ENCODE measurements at regions not wholly inside any gene's neighbourhood (a gene's known extent, or its start where the extent isn't known, plus 50 kb on each side); places are given as distances from the start of the nearest gene placed in this dataset.

DNA sequence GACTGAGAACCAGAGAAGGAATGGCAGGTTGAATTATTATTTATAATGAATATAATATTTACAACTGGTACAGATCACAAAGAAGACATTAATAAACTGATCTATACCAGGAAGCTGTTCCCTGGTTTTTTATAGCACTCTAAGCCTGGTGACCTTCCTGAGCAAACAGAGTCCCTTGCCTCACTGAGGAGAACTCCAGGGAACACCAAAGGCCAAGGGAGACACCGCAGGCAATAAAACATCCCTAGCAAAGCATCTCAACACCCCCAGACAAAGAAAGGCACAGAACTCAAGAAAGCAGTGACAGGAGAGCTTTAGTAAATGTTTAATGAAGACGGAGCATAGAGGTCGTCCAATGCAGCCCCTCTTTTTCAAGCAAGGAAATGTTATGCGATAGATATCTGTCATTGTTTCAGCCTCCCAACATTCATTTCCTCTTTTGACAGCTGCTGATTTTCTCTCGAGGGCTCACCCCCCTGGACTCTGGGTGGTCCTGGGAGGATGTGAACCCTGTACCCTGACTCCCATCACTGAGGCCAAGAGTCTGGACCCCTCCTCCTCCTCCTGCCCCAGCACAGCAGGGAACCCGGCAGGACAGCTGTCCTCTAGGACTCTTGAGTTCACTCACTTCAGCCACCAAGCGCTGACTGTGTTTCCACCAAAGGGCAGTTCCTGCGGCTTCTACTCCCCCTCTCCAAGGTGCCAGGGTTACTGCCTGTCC is 342.5 kb upstream of the GATB start:
- no peaks in the 10 kb centered on the region for H3K9me2 ChIP-seq (replicated peaks; ENCODE audit: low read length)
- no peak overlapping the region for H2AFZ ChIP-seq (ENCODE audit: low read length)
- no peak overlapping the region for H3K4me3 ChIP-seq (ENCODE audit: low read length)
- H3K9ac ChIP-seq (ENCODE audit: low read length) = no peak overlapping the region
- BruUV-seq (replicated peaks) = no TSS peak
- no peaks in the 10 kb centered on the region for H3K27me3 ChIP-seq (ENCODE audit: low read length)
- peak overlapping the region; percentile 87 for H3K27ac ChIP-seq (ENCODE audit: low read length)
- intact Hi-C loops (cut with micrococcal nuclease) = loop anchor here (10.0 kb wide), 2 partner anchors 179 to 251 kb away; no protein-coding TSS in a partner anchor
- peaks cover 66% of the 10 kb centered on the region for H3K4me1 ChIP-seq (ENCODE audit: insufficient read depth, low read length)
- POLR2A ChIA-PET (ENCODE audit: unreplicated experiment) = no interaction called here
- ATAC-seq = no peak
- no peaks in the 10 kb centered on the region for H4K20me1 ChIP-seq (ENCODE audit: low read length)
- no peaks in the 10 kb centered on the region for H3K9me3 ChIP-seq (ENCODE audit: low read length)
- no peak for DNase-seq
- H3K79me2 ChIP-seq (ENCODE audit: low read length) = no peaks in the 10 kb centered on the region
- peaks cover 10% of the 10 kb centered on the region for H3F3A ChIP-seq (ENCODE audit: low read length, unreplicated experiment)
- CTCF ChIA-PET = no interaction called here
- TF ChIP-seq, protein P1, sequence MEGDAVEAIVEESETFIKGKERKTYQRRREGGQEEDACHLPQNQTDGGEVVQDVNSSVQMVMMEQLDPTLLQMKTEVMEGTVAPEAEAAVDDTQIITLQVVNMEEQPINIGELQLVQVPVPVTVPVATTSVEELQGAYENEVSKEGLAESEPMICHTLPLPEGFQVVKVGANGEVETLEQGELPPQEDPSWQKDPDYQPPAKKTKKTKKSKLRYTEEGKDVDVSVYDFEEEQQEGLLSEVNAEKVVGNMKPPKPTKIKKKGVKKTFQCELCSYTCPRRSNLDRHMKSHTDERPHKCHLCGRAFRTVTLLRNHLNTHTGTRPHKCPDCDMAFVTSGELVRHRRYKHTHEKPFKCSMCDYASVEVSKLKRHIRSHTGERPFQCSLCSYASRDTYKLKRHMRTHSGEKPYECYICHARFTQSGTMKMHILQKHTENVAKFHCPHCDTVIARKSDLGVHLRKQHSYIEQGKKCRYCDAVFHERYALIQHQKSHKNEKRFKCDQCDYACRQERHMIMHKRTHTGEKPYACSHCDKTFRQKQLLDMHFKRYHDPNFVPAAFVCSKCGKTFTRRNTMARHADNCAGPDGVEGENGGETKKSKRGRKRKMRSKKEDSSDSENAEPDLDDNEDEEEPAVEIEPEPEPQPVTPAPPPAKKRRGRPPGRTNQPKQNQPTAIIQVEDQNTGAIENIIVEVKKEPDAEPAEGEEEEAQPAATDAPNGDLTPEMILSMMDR (conservative IDR thresholded peaks at IDR 0.05; ENCODE audit: low read depth, low read length) = no peak
- TF ChIP-seq EZH2 (IDR thresholded peaks at IDR 0.05; ENCODE audit: low read length, unreplicated experiment) (no peak), EZH2phosphoT487 (IDR thresholded peaks at IDR 0.05; ENCODE audit: borderline replicate concordance, low read length) (no peak)
- no peaks in the 10 kb centered on the region for H3K36me3 ChIP-seq (ENCODE audit: low read depth, low read length)
- no peak overlapping the region; the same call in 1 of the 2 replicates for H3K4me2 ChIP-seq (ENCODE audit: low read length)

- intact Hi-C loops (cut with micrococcal nuclease) = loop anchor here (10.0 kb wide), 2 partner anchors 178 to 252 kb away; no protein-coding TSS in a partner anchor
- Histone ChIP-seq H4K20me1 (ENCODE audit: low read length) (no peaks in the 10 kb centered on the region), H3K4me2 (ENCODE audit: low read length) (peak overlapping the region; percentile 60), H3K4me3 (ENCODE audit: low read length) (no peak overlapping the region), H3K27ac (ENCODE audit: low read length) (peak overlapping the region; percentile 87), H3K9ac (ENCODE audit: low read length) (peak overlapping the region; percentile 38; the same call in 1 of the 2 replicates), H3K9me2 (replicated peaks; ENCODE audit: low read length) (no peaks in the 10 kb centered on the region), H3K79me2 (ENCODE audit: low read length) (no peaks in the 10 kb centered on the region), H2AFZ (ENCODE audit: low read length) (no peak overlapping the region), H3K27me3 (ENCODE audit: low read length) (no peaks in the 10 kb centered on the region), H3K9me3 (ENCODE audit: low read length) (no peaks in the 10 kb centered on the region), H3K36me3 (ENCODE audit: low read depth, low read length) (no peaks in the 10 kb centered on the region), H3F3A (ENCODE audit: low read length, unreplicated experiment) (peaks cover 10% of the 10 kb centered on the region), H3K4me1 (ENCODE audit: insufficient read depth, low read length) (peaks cover 58% of the 10 kb centered on the region)
- no peak for DNase-seq
- TF ChIP-seq, protein P1 (conservative IDR thresholded peaks at IDR 0.05; ENCODE audit: low read depth, low read length) = no peak
- no peak for TF ChIP-seq EZH2phosphoT487 (IDR thresholded peaks at IDR 0.05; ENCODE audit: borderline replicate concordance, low read length)
- no peak for TF ChIP-seq EZH2 (IDR thresholded peaks at IDR 0.05; ENCODE audit: low read length, unreplicated experiment)
- BruUV-seq (replicated peaks) = no TSS peak
- ChIA-PET CTCF (no interaction called here), POLR2A (ENCODE audit: unreplicated experiment) (interaction anchor here (0.6 to 0.7 kb wide), 2 partner anchors 259 to 288 kb away, joined by 3 to 14 read pairs; no protein-coding TSS in a partner anchor)
- ATAC-seq = no peak
Observed at GRCh38 chr4:152102436-152103000, 341.7 kb upstream of the GATB start.

Measured in PC-3 (cell line).